GM23338 (cell line): ENCODE measurements at regions not wholly inside any gene's neighbourhood (a gene's known extent, or its start where the extent isn't known, plus 50 kb on each side); places are given as distances from the start of the nearest gene placed in this dataset.

Source experiments
- CREB1 ChIP-seq: fragments of 250-450 bp; sonication (Bioruptor Pico); IDR thresholded peaks from 2 replicates; pipeline ENCODE4 v1.5.0; 2020; ENCODE audit warnings: low read depth, mild to moderate bottlenecking, moderate library complexity
- CTCF ChIP-seq, 2 experiments: fragments of 200-600 bp in 1 of 2; sonication (generic) in 1 of 2; conservative IDR thresholded peaks; 2 replicates each; pipeline versions ENCODE4 v1.5.1 to v1.6.1; 2016 to 2017; ENCODE audit warnings: antibody characterized with exemption in 2 of 2, low read depth in 2 of 2, mild to moderate bottlenecking in 2 of 2, moderate library complexity in 1 of 2
- EZH2 ChIP-seq: fragments of 200-600 bp; sonication (generic); IDR thresholded peaks from one replicate; pipeline ENCODE4 v1.8.0; 2017; ENCODE audit warnings: antibody characterized with exemption, mild to moderate bottlenecking, low read depth; ENCODE audit not compliant: unreplicated experiment
- EZH2phosphoT487 ChIP-seq: fragments of 200-600 bp; sonication (generic); IDR thresholded peaks from one replicate; pipeline ENCODE4 v1.8.1; 2018; ENCODE audit warnings: antibody characterized with exemption; ENCODE audit not compliant: unreplicated experiment
- JUNB ChIP-seq: IDR thresholded peaks from one replicate; pipeline ENCODE4 v1.6.1; 2016; ENCODE audit warnings: antibody characterized with exemption; ENCODE audit not compliant: unreplicated experiment
- NANOG ChIP-seq: IDR thresholded peaks from 2 replicates; pipeline ENCODE4 v1.6.1; 2016; ENCODE audit warnings: antibody characterized with exemption, borderline replicate concordance
- POLR2AphosphoS5 ChIP-seq: IDR thresholded peaks from 2 replicates; pipeline ENCODE4 v1.6.1; 2016; ENCODE audit warnings: antibody characterized with exemption, low read depth
- STAT1 ChIP-seq: IDR thresholded peaks from one replicate; pipeline ENCODE4 v1.6.1; 2016; ENCODE audit warnings: antibody characterized with exemption; ENCODE audit not compliant: unreplicated experiment
- ZNF331 ChIP-seq: fragments of 250-450 bp; sonication (Bioruptor Pico); IDR thresholded peaks from 2 replicates; pipeline ENCODE4 v1.5.0; 2020; ENCODE audit warnings: low read depth, mild to moderate bottlenecking, moderate library complexity
- TF ChIP-seq, protein P1 (sequence below): IDR thresholded peaks from one replicate; pipeline ENCODE4 v1.6.1; 2018; ENCODE audit warnings: antibody characterized with exemption; ENCODE audit not compliant: unreplicated experiment
- TF ChIP-seq, protein P2 (sequence below): IDR thresholded peaks from 2 replicates; pipeline ENCODE4 v1.6.1; 2016; ENCODE audit warnings: antibody characterized with exemption

DNA sequence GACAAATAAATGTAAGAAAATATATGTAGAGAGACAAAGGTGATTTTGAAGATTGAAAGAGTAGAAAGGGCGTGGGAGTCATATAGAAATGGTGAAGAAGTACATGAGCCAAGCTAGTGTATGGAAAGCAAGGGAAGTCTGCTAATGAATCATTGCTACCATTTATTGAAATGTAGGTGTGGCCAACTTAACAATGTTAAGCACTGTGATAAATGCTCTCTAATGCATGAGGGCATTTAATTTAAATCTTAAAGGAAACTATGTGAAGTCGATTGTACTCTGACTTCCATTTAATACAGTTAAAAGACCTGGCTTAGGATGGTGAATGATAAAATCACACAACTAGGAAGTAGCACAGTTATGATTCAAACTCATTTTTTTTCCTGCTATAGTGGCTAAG lies 219.9 kb downstream of the CASP12 start:
- TF ChIP-seq CTCF (conservative IDR thresholded peaks at IDR 0.05; ENCODE audit: low read depth in 2 of 2) (no peak), STAT1 (no peak), EZH2 (no peak), CREB1 (CRISPR knock-in tag) (no peak), EZH2phosphoT487 (no peak), POLR2AphosphoS5 (no peak), ZNF331 (CRISPR knock-in tag) (no peak), NANOG (no peak), JUNB (no peak)
- TF ChIP-seq, protein P1, sequence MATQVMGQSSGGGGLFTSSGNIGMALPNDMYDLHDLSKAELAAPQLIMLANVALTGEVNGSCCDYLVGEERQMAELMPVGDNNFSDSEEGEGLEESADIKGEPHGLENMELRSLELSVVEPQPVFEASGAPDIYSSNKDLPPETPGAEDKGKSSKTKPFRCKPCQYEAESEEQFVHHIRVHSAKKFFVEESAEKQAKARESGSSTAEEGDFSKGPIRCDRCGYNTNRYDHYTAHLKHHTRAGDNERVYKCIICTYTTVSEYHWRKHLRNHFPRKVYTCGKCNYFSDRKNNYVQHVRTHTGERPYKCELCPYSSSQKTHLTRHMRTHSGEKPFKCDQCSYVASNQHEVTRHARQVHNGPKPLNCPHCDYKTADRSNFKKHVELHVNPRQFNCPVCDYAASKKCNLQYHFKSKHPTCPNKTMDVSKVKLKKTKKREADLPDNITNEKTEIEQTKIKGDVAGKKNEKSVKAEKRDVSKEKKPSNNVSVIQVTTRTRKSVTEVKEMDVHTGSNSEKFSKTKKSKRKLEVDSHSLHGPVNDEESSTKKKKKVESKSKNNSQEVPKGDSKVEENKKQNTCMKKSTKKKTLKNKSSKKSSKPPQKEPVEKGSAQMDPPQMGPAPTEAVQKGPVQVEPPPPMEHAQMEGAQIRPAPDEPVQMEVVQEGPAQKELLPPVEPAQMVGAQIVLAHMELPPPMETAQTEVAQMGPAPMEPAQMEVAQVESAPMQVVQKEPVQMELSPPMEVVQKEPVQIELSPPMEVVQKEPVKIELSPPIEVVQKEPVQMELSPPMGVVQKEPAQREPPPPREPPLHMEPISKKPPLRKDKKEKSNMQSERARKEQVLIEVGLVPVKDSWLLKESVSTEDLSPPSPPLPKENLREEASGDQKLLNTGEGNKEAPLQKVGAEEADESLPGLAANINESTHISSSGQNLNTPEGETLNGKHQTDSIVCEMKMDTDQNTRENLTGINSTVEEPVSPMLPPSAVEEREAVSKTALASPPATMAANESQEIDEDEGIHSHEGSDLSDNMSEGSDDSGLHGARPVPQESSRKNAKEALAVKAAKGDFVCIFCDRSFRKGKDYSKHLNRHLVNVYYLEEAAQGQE, result no peak
- TF ChIP-seq, protein P2, sequence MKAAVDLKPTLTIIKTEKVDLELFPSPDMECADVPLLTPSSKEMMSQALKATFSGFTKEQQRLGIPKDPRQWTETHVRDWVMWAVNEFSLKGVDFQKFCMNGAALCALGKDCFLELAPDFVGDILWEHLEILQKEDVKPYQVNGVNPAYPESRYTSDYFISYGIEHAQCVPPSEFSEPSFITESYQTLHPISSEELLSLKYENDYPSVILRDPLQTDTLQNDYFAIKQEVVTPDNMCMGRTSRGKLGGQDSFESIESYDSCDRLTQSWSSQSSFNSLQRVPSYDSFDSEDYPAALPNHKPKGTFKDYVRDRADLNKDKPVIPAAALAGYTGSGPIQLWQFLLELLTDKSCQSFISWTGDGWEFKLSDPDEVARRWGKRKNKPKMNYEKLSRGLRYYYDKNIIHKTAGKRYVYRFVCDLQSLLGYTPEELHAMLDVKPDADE, result no peak
